Spleen (tissue), 11 donors: ENCODE measurements at regions not wholly inside any gene's neighbourhood (a gene's known extent, or its start where the extent isn't known, plus 50 kb on each side); places are given as distances from the start of the nearest gene placed in this dataset.

Source experiments
- DNase-seq: peaks from one replicate; pipeline ENCODE4 v3.0.0-alpha.2; 2020
- H3K27ac ChIP-seq, 8 donors: fragments of 200-600 bp; sonication (generic) in 7 of 8; 1 replicate in 4 of 8; 2 replicates in 4 of 8; pipeline versions ENCODE4 v1.5.0 to v1.8.0; 2016 to 2021; ENCODE audit warnings: inconsistent platforms in 4 of 8, mild to moderate bottlenecking in 4 of 8, moderate library complexity in 1 of 8
- H3K27me3 ChIP-seq, 7 donors: fragments of 200-600 bp; sonication (generic) in 6 of 7; replicated peaks in 1 of 7; 1 replicate in 4 of 7; 2 replicates in 3 of 7; pipeline versions ENCODE4 v1.5.0 to v1.8.0; 2016 to 2021; ENCODE audit warnings: inconsistent platforms in 3 of 7, mild to moderate bottlenecking in 1 of 7
- H3K36me3 ChIP-seq, 6 donors: fragments of 200-600 bp; sonication (generic) in 5 of 6; 1 replicate in 4 of 6; 2 replicates in 2 of 6; pipeline versions ENCODE4 v1.5.0 to v1.8.0; 2016 to 2021; ENCODE audit warnings: inconsistent platforms in 2 of 6
- H3K4me1 ChIP-seq, 6 donors: fragments of 200-600 bp; sonication (generic) in 5 of 6; 1 replicate in 3 of 6; 2 replicates in 3 of 6; pipeline versions ENCODE4 v1.5.0 to v1.8.0; 2016 to 2021; ENCODE audit warnings: inconsistent platforms in 3 of 6
- H3K4me3 ChIP-seq, 8 donors: fragments of 200-600 bp; sonication (generic) in 7 of 8; 1 replicate in 4 of 8; 2 replicates in 4 of 8; pipeline versions ENCODE4 v1.5.0 to v1.8.0; 2016 to 2021; ENCODE audit warnings: inconsistent platforms in 4 of 8, mild to moderate bottlenecking in 4 of 8, moderate library complexity in 2 of 8
- H3K9me3 ChIP-seq, 8 donors: fragments of 200-600 bp; sonication (generic) in 7 of 8; 1 replicate in 4 of 8; 2 replicates in 4 of 8; pipeline versions ENCODE4 v1.5.0 to v1.8.0; 2016 to 2021; ENCODE audit warnings: inconsistent platforms in 4 of 8
- POLR2A ChIP-seq, 3 donors: fragments of 450-650 bp; IDR thresholded peaks; one replicate each; pipeline ENCODE4 v1.5.1; 2017; ENCODE audit warnings: antibody characterized with exemption in 3 of 3, mild to moderate bottlenecking in 1 of 3
- POLR2AphosphoS5 ChIP-seq, 3 donors: sonication (generic); formaldehyde crosslinking; IDR thresholded peaks; one replicate each; pipeline ENCODE4 v1.5.1; 2017; ENCODE audit warnings: antibody characterized with exemption in 3 of 3
- WGBS, 5 donors: extraction: QIAGEN DNeasy Blood & Tissue Kit in 3 of 5; methylation state at CpG; one replicate each; pipeline versions ENCODE4 v1.1.5 to v1.1.7; 2013 to 2018; 5-methylcytosine and 5-hydroxymethylcytosine counted together
- intact Hi-C: fragments of 100-400 bp; cut with DNase I; formaldehyde crosslinking; loops from one replicate; pipeline ENCODE4 v1.15.0; 2023; ENCODE audit warnings: low total_unique reads
- TF ChIP-seq, protein P1 (sequence below), 11 experiments: fragments of 200-600 bp in 7 of 11; fragments of 450-650 bp in 4 of 11; sonication (generic) in 4 of 11; IDR thresholded peaks in 8 of 11; conservative IDR thresholded peaks in 3 of 11; 1 replicate in 7 of 11; 2 replicates in 4 of 11; pipeline versions ENCODE4 v1.4.0 to v1.8.0; 2016 to 2021; ENCODE audit warnings: antibody characterized with exemption in 11 of 11, inconsistent platforms in 4 of 11, mild to moderate bottlenecking in 1 of 11
- donor health status: healthy with polysubstance abuse.
- donor health status: DM: no; HTN: no; CAD: no; lungs with moderate emphysema.
- donor health status: DM: no; HTN: no; CAD: no.
- donor health status: Bipolar disorder and iron deficiency.
- donor health status: healthy.
- donor health status: DM: no; HTN: no; CAD: no.
- donor health status: DM: yes; HTN: yes; CAD: no.

DNA sequence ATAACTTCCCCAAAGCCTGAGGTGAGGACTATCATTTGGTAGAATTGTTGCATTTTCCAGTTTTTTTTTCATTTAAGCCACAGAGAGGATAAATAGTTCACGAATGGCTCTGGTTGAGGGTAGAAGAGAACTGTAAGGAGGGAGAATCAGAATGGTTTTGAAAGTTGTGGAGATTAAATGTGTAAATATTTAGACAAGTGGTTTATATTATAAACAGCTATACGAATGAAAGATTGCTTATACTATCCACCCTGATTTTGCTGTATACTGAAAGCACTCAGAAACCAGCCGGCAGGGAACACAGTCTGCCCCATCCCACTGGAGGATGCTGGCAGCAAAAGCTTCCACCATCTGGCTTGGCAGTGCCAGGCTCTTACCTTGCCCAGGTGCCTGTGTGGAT lies 341.1 kb downstream of the RAPGEF2 start:
- Histone ChIP-seq H3K27ac (no peak overlapping the region), H3K36me3 (no peaks in the 10 kb centered on the region), H3K4me1 (no peaks in the 10 kb centered on the region), H3K9me3 (no peaks in the 10 kb centered on the region), H3K4me3 (no peak overlapping the region), H3K27me3 (peaks cover 0 to 5% (median 0%) of the 10 kb centered on the region in 7 donors)
- no peak for DNase-seq
- TF ChIP-seq, protein P1, sequence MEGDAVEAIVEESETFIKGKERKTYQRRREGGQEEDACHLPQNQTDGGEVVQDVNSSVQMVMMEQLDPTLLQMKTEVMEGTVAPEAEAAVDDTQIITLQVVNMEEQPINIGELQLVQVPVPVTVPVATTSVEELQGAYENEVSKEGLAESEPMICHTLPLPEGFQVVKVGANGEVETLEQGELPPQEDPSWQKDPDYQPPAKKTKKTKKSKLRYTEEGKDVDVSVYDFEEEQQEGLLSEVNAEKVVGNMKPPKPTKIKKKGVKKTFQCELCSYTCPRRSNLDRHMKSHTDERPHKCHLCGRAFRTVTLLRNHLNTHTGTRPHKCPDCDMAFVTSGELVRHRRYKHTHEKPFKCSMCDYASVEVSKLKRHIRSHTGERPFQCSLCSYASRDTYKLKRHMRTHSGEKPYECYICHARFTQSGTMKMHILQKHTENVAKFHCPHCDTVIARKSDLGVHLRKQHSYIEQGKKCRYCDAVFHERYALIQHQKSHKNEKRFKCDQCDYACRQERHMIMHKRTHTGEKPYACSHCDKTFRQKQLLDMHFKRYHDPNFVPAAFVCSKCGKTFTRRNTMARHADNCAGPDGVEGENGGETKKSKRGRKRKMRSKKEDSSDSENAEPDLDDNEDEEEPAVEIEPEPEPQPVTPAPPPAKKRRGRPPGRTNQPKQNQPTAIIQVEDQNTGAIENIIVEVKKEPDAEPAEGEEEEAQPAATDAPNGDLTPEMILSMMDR (IDR thresholded peaks at IDR 0.05 in 8 of 11, conservative IDR thresholded peaks at IDR 0.05 in 3 of 11), result no peak
- TF ChIP-seq POLR2A (IDR thresholded peaks at IDR 0.05) (no peak), POLR2AphosphoS5 (IDR thresholded peaks at IDR 0.05) (no peak)
- intact Hi-C loops, result loop anchor here (10.0 kb wide), 1 partner anchor 589 kb away; no protein-coding TSS in a partner anchor
- 81 to 95% (median 89%) methylated on average over 3 of the region's 3 CpGs for WGBS, 5 donors

DNA sequence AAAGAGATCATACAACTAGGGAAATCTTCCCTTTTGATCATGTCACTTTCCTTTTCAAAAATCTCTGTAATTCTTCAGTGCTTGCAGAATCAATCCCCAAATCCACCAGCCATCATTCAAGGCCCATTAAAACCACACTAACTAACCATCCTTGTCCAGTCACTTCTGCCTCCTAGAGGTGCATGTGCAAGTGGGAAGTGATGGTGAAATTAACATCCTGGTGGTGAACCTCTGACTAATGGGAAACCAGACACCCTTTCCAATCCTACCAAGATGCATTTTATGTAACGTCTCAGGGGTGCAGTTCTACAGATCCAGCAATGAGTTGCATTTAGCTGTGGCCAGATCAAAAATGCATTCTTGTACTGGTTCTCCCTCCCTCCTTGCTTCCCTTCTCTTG lies 341.8 kb downstream of the RAPGEF2 start:
- H3K4me1 ChIP-seq, result no peaks in the 10 kb centered on the region
- no peaks in the 10 kb centered on the region for H3K36me3 ChIP-seq
- peaks cover 0 to under 1% (median 0%) of the 10 kb centered on the region in 7 donors for H3K27me3 ChIP-seq
- no peak overlapping the region for H3K4me3 ChIP-seq
- no peak overlapping the region for H3K27ac ChIP-seq
- intact Hi-C loops, result loop anchor here (10.0 kb wide), 1 partner anchor 590 kb away; no protein-coding TSS in a partner anchor
- no peak for DNase-seq
- WGBS, 5 donors, result 14 to 44% (median 36%) methylated on average over 1 of the region's 1 CpG
- no peaks in the 10 kb centered on the region for H3K9me3 ChIP-seq
- TF ChIP-seq POLR2A (IDR thresholded peaks at IDR 0.05), result no peak
- TF ChIP-seq, protein P1 (IDR thresholded peaks at IDR 0.05 in 8 of 11, conservative IDR thresholded peaks at IDR 0.05 in 3 of 11), result no peak
- TF ChIP-seq POLR2AphosphoS5 (IDR thresholded peaks at IDR 0.05), result no peak

DNA sequence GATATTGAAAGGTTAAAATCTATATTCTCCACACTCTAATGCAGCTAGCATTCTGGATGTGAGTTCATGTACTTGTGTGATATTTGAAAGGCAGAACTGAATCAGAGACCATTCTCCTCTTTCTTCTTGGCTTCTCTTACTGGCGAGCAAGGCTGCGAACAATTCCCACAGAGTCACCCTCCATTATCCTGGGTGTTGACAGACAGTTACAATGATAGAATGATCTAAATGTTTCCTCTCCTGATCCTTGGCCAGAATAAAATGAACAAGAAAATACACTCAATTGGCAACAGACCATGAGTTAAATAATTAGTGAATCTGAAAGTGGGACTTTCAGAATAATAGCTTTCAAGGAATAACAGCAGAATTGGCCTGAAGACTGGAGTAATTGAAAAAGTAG lies 342.8 kb downstream of the RAPGEF2 start:
- H3K36me3 ChIP-seq, result no peaks in the 10 kb centered on the region
- H3K4me3 ChIP-seq, result no peak overlapping the region
- H3K27ac ChIP-seq, result no peak overlapping the region
- no peak for DNase-seq
- no peaks in the 10 kb centered on the region for H3K4me1 ChIP-seq
- no peaks in the 10 kb centered on the region for H3K9me3 ChIP-seq
- no peak for TF ChIP-seq POLR2AphosphoS5 (IDR thresholded peaks at IDR 0.05)
- no peak for TF ChIP-seq POLR2A (IDR thresholded peaks at IDR 0.05)
- TF ChIP-seq, protein P1 (IDR thresholded peaks at IDR 0.05 in 8 of 11, conservative IDR thresholded peaks at IDR 0.05 in 3 of 11), result no peak
- WGBS, 5 donors, result 75 to 98% (median 86%) methylated on average over 2 of the region's 2 CpGs
- intact Hi-C loops, result loop anchor here (10.0 kb wide), 1 partner anchor 591 kb away; no protein-coding TSS in a partner anchor
- no peaks in the 10 kb centered on the region for H3K27me3 ChIP-seq

DNA sequence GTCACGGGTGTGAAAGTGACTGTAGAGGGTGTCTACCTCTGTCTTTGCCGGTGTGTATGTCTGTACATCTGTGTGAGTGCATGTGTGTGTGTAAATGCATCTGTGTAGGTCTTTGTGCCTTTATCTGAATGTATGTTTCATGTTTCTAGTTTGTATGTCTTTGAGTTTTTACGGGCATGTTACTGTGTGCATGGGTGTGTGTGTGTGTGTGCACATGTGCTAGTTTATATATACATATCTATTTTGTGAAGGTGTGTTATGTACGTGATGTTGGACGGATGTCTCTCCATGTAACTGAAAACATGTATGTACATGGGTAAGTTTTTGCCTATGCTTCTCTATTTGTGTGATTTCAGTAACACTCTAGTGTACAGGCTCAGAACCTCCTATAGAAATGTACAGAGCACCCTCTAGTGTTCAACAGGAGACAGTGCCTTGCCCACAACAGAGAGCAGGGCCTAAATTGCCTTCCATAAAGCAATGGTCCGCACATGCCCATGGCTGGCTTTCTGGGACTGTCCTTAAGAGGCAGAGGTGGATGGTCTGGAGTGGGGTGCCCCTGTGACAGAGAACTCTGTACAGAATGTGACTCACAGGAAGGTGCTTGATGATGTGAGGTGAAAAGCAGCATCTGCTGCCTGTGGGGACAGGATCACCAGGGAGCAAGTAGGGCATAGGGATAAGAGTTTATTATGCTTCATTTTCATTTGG lies 343.5 kb downstream of the RAPGEF2 start:
- intact Hi-C loops, result loop anchor here (10.0 kb wide), 1 partner anchor 592 kb away; no protein-coding TSS in a partner anchor
- H3K27me3 ChIP-seq, result no peaks in the 10 kb centered on the region
- 46 to 54% (median 51%) methylated on average over 6 of the region's 6 CpGs for WGBS, 5 donors

More for the DNA sequence above, 343.5 kb downstream of the RAPGEF2 start:
- Histone ChIP-seq H3K4me1 (no peaks in the 10 kb centered on the region), H3K9me3 (no peaks in the 10 kb centered on the region), H3K4me3 (no peak overlapping the region), H3K27ac (no peak overlapping the region), H3K36me3 (no peaks in the 10 kb centered on the region)
- TF ChIP-seq POLR2A (IDR thresholded peaks at IDR 0.05), result no peak
- TF ChIP-seq, protein P1 (IDR thresholded peaks at IDR 0.05 in 8 of 11, conservative IDR thresholded peaks at IDR 0.05 in 3 of 11), result peak; percentile 52 to 89 (median 78)
- no peak for DNase-seq
